ENCODE measurements at regions not wholly inside any gene's neighbourhood (a gene's known extent, or its start where the extent isn't known, plus 50 kb on each side); places are given as distances from the start of the nearest gene placed in this dataset.

DNA sequence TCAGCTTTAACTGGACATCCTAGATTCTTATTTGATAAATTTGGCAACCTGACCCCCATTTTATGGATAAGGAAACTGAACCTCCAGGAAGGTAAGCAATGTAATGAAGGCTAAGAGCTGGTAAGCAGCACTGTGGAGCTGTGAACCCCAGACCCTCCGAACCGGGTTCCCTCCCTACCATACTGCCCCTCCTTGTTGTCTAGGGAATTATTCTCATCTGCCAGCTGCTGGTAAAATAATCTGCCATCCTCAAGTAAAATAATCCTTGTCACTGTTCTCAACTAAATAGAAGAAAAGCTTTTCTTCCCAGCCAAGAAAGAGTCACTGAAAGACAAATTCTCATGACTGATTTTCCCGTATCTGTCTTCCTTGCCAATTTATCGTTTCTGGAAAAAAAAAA is 55.8 kb upstream of the PRDX6 start:
- DNase-seq = no peak
- H3K9me3 ChIP-seq (replicated peaks) = no peaks in the 10 kb centered on the region
- intact Hi-C loops (cut with micrococcal nuclease) = loop anchor here (10.0 kb wide), 1 partner anchor 294 kb away; the partner anchor contains the start of gene KLHL20
- H3K27me3 ChIP-seq (ENCODE audit: low read depth) = no peaks in the 10 kb centered on the region
- TF ChIP-seq, protein P1, sequence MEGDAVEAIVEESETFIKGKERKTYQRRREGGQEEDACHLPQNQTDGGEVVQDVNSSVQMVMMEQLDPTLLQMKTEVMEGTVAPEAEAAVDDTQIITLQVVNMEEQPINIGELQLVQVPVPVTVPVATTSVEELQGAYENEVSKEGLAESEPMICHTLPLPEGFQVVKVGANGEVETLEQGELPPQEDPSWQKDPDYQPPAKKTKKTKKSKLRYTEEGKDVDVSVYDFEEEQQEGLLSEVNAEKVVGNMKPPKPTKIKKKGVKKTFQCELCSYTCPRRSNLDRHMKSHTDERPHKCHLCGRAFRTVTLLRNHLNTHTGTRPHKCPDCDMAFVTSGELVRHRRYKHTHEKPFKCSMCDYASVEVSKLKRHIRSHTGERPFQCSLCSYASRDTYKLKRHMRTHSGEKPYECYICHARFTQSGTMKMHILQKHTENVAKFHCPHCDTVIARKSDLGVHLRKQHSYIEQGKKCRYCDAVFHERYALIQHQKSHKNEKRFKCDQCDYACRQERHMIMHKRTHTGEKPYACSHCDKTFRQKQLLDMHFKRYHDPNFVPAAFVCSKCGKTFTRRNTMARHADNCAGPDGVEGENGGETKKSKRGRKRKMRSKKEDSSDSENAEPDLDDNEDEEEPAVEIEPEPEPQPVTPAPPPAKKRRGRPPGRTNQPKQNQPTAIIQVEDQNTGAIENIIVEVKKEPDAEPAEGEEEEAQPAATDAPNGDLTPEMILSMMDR (IDR thresholded peaks at IDR 0.05; ENCODE audit: borderline replicate concordance) = no peak
- peaks cover 5% of the 10 kb centered on the region for H3K36me3 ChIP-seq
- no peak overlapping the region for H3K27ac ChIP-seq (replicated peaks)
- peaks cover 5% of the 10 kb centered on the region for H3K4me1 ChIP-seq
- no peak overlapping the region for H3K4me3 ChIP-seq

DNA sequence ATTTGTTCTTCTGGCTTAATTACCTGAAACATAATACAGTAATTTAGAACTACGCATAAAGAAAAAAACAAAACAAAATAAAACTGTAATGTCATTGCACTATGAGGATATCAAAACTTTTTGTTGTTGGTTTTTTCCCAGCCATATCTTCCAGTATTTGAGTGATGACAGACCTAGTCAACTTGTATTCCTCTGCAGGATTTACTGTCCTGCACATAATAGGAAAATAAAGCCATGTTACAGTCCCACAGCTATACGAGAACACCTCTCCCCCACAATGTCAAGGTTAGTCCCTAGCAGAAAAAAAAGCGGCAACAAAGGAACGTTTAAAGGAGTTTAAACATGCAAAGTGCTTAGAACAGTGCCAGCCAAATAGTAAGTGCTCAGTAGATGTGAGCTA is 55.3 kb upstream of the PRDX6 start:
- Histone ChIP-seq H3K36me3 (peaks cover 5% of the 10 kb centered on the region), H3K27me3 (ENCODE audit: low read depth) (no peaks in the 10 kb centered on the region), H3K9me3 (replicated peaks) (no peaks in the 10 kb centered on the region), H3K4me3 (no peak overlapping the region), H3K4me1 (peaks cover 5% of the 10 kb centered on the region), H3K27ac (replicated peaks) (no peak overlapping the region)
- no peak for DNase-seq
- TF ChIP-seq, protein P1 (IDR thresholded peaks at IDR 0.05; ENCODE audit: borderline replicate concordance) = no peak
- intact Hi-C loops (cut with micrococcal nuclease) = loop anchor here (10.0 kb wide), 1 partner anchor 293 kb away; the partner anchor contains the start of gene KLHL20

DNA sequence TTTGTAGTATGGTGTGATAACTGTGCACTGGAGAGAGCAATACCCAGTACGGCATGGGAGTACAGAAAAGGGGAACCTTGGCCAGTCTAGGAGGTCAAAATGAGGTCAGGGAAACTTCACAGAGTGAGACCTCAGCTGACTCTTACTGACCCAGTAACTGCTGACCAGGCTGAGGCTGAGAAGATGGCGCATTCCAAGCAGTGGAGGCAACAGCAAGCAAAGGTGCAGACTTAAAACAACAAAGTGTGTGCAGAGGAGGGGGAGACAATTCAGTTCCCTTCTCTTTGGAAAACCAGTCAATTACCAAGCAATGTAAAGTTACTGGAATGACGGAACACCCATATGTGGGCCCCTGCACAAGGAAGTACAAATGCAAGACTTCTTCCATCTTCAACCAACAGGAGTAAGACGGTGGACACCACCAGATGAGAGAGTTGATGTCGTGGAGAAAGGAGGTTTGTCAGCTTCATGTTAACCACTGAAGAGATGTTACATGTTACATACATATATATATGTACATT is 54.6 kb upstream of the PRDX6 start:
- Histone ChIP-seq H3K4me1 (peaks cover 5% of the 10 kb centered on the region), H3K4me3 (no peak overlapping the region), H3K27ac (replicated peaks) (no peak overlapping the region), H3K36me3 (peaks cover 5% of the 10 kb centered on the region), H3K9me3 (replicated peaks) (no peaks in the 10 kb centered on the region), H3K27me3 (ENCODE audit: low read depth) (no peaks in the 10 kb centered on the region)
- intact Hi-C loops (cut with micrococcal nuclease) = loop anchor here (10.0 kb wide), 1 partner anchor 292 kb away; the partner anchor contains the start of gene KLHL20
- no peak for DNase-seq
- TF ChIP-seq, protein P1 (IDR thresholded peaks at IDR 0.05; ENCODE audit: borderline replicate concordance) = no peak

DNA sequence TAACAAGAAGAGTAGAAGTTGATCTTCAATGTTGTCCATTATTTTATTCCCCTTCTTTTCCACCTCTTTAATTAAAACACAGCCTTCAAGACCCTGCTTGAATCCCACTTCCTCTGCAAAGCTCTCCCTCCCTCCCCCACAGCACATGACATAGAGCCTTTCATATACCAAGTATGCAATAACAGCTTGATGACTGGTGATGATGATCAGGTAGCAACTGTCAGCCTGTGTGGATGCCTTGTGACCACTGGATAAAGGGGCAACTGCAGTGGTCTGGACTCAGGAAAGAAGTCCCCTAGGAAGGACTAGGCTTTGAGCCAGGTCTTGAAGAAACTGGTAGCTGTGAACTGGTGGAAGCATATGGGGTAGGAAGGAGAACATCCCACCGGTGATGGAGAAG is 53.8 kb upstream of the PRDX6 start:
- no peaks in the 10 kb centered on the region for H3K27me3 ChIP-seq (ENCODE audit: low read depth)
- TF ChIP-seq, protein P1 (IDR thresholded peaks at IDR 0.05; ENCODE audit: borderline replicate concordance) = no peak
- H3K36me3 ChIP-seq = peaks cover under 1% of the 10 kb centered on the region
- H3K4me1 ChIP-seq = peaks cover 5% of the 10 kb centered on the region
- H3K27ac ChIP-seq (replicated peaks) = no peak overlapping the region
- no peaks in the 10 kb centered on the region for H3K9me3 ChIP-seq (replicated peaks)
- H3K4me3 ChIP-seq = no peak overlapping the region
- intact Hi-C loops (cut with micrococcal nuclease) = loop anchor here (10.0 kb wide), 1 partner anchor 292 kb away; the partner anchor contains the start of gene KLHL20
- no peak for DNase-seq

DNA sequence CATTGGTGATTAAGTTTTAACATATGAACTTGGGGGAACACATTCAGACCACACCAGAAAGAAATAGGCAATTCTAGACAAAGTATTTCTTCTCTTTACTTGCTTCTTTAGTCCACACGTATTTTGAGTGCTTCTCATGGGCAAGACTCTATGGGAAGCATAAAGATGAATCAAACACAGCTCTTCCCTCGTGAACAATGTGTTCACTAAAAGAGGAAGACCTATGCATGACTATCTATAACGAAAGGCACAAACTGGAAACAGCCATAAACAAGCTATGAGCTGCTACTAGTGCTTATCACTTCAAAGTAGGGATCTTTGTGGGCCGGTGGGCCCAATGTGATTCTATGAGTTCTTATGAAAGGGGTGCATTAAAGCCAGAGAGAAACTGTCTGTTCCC is 53.0 kb upstream of the PRDX6 start:
- intact Hi-C loops (cut with micrococcal nuclease) = loop anchor here (10.0 kb wide), 1 partner anchor 291 kb away; the partner anchor contains the start of gene KLHL20
- Histone ChIP-seq H3K4me1 (peaks cover 11% of the 10 kb centered on the region), H3K27ac (replicated peaks) (no peak overlapping the region), H3K9me3 (replicated peaks) (no peaks in the 10 kb centered on the region), H3K4me3 (no peak overlapping the region), H3K36me3 (no peaks in the 10 kb centered on the region), H3K27me3 (ENCODE audit: low read depth) (no peaks in the 10 kb centered on the region)
- DNase-seq = no peak
- TF ChIP-seq, protein P1 (IDR thresholded peaks at IDR 0.05; ENCODE audit: borderline replicate concordance) = no peak

Data from left ventricle myocardium inferior (tissue), 1 donor.